IPS DF 6.9 (cell line): ENCODE measurements at regions not wholly inside any gene's neighbourhood (a gene's known extent, or its start where the extent isn't known, plus 50 kb on each side); places are given as distances from the start of the nearest gene placed in this dataset.
A peak's percentile ranks its signal among the peaks of the same experiment; 100 is the strongest.

Experiments
- DNase-seq: peaks from one replicate; pipeline ENCODE4 v3.0.0-alpha.2; 2013; ENCODE audit warnings: low read depth, low spot score
- H3K27ac ChIP-seq: one replicate; pipeline ENCODE4 v1.5.1; 2013; ENCODE audit warnings: low read length, control low read depth
- H3K27me3 ChIP-seq: 2 replicates; pipeline ENCODE4 v1.6.1; 2013; ENCODE audit warnings: mild to moderate bottlenecking, low read length; ENCODE audit not compliant: control insufficient read depth, insufficient read depth
- H3K36me3 ChIP-seq: 2 replicates; pipeline ENCODE4 v1.6.1; 2013; ENCODE audit warnings: low read length; ENCODE audit not compliant: control insufficient read depth, insufficient read depth
- H3K4me1 ChIP-seq: 2 replicates; pipeline ENCODE4 v1.6.1; 2013; ENCODE audit warnings: low read length; ENCODE audit not compliant: control insufficient read depth, insufficient read depth
- H3K4me3 ChIP-seq: 2 replicates; pipeline ENCODE4 v1.5.1; 2013; ENCODE audit warnings: mild to moderate bottlenecking, low read length
- H3K9me3 ChIP-seq: 2 replicates; pipeline ENCODE4 v1.6.1; 2013; ENCODE audit warnings: low read length, inconsistent platforms; ENCODE audit not compliant: control insufficient read depth, insufficient read depth
- WGBS: extraction: QIAGEN DNeasy Blood & Tissue Kit; methylation state at CpG from one replicate; pipeline ENCODE4 v1.1.7; 2013; ENCODE audit warnings: mixed read lengths, missing lambda C conversion rate; ENCODE audit not compliant: insufficient read length, insufficient coverage; 5-methylcytosine and 5-hydroxymethylcytosine counted together

DNA sequence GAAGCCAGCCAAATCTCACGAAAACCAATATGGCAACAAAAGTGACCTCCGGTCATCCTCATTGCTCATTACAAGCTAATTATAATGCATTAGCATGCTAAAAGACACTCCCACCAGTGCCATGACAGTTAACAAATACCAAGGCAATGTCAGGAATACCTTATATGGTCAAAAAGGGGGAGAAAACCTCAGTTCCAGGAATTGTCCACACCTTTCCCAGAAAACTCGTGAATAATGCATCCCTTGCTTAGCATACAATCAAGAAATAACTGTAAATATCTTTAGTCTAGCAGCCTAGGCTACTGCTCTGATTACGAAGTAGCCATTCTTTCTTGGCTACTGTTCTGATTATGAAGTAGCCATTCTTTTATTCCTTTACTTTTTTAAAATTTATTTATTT is 112.5 kb upstream of the FKBP1C start:
- Histone ChIP-seq H3K36me3 (no peaks in the 10 kb centered on the region), H3K27me3 (no peaks in the 10 kb centered on the region), H3K27ac (no peak overlapping the region), H3K4me1 (no peaks in the 10 kb centered on the region), H3K4me3 (no peak overlapping the region), H3K9me3 (no peaks in the 10 kb centered on the region)
- WGBS = no CpG with 5 or more reads among the region's 4 CpGs
- no peak for DNase-seq

DNA sequence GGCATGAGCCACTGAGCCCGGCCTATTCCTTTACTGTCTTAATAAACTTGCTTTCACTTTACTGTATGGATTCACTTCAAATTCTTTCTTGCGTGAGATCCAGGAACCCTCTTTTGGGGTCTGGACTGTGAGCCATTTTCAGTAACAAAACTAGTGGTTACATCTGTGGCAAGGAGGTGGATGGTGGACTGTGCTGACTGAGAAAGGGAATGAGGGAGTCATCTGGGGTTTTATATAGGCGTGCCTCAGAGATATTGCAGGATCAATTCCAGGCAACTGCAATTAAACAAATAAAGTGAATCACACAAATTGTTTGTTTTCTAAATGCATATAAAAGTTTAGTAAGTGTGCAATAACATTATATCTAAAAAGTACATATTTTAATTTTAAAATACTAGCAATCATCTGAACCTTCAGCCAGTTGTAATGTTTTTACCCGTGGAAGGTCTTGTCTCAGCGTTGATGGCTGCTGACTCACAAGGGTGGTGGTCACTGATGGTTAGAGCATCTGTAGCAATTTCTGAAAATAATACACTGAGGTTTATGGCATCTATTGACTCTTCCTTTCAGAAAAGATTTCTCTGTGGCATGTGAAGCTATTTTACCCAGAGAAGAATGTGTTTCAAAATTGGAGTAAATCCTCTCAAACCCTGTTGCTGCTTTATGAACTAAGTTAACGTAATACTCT is 111.4 kb upstream of the FKBP1C start:
- H3K27ac ChIP-seq = no peak overlapping the region
- H3K27me3 ChIP-seq = no peaks in the 10 kb centered on the region

DNA sequence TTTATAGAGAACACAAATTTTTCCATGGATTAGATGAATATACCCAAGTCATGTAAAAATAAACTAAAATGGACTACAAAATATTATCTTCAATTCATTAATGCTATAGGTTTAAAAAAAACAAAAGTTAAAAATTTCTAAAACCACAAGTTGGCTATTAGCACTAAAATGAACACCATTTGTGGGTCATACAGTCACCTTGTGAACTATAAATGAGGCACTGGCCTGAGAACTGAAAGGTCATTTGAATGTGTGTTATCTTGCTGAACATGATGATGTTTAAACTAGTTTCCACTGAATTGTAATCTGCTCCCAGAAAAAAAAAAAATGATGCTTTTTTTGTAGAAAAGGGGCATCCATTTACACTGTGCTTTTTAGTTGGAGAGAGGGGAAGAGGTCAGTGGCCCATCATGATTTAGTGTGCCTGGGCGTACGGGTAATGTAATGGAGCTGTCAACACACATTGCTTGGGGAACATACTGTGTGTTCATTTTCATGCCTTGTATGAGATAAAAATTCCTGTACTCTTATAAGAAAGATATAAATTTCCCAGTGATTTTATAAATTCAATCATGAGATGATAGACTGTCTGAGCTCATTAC is 96.6 kb upstream of the FKBP1C start:
- Histone ChIP-seq H3K27me3 (no peaks in the 10 kb centered on the region), H3K4me3 (no peak overlapping the region), H3K9me3 (no peaks in the 10 kb centered on the region), H3K27ac (no peak overlapping the region), H3K36me3 (no peaks in the 10 kb centered on the region), H3K4me1 (no peaks in the 10 kb centered on the region)
- WGBS = no CpG with 5 or more reads among the region's 2 CpGs
- no peak for DNase-seq

More for the DNA sequence above, 111.4 kb upstream of the FKBP1C start:
- DNase-seq = no peak
- H3K36me3 ChIP-seq = no peaks in the 10 kb centered on the region
- no peaks in the 10 kb centered on the region for H3K9me3 ChIP-seq
- no peaks in the 10 kb centered on the region for H3K4me1 ChIP-seq
- no peak overlapping the region for H3K4me3 ChIP-seq
- WGBS = no CpG with 5 or more reads among the region's 6 CpGs

DNA sequence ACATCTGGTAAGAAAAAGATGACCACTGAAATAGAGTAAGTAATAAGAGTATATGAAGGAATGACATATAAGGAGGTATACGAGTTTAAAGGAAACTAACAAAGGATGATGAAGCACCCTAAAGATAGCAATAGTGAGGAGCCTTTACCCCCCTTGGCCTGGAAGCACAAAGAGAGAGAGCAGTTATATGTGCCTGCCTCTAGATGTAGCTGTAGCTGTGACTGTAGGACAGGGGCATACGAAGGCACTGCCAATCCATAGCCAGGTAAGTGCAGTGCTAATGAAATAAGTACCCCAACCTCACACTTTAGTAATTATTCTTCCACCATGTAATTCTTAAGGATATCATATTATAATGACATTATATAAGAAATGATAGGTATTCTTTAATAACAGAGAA is 90.1 kb upstream of the FKBP1C start:
- no peaks in the 10 kb centered on the region for H3K36me3 ChIP-seq
- DNase-seq = peak; percentile 1
- H3K27ac ChIP-seq = no peak overlapping the region
- no peak overlapping the region for H3K4me3 ChIP-seq
- 100% methylated on average over 1 of the region's 2 CpGs for WGBS
- no peaks in the 10 kb centered on the region for H3K9me3 ChIP-seq
- H3K27me3 ChIP-seq = no peaks in the 10 kb centered on the region
- no peaks in the 10 kb centered on the region for H3K4me1 ChIP-seq

DNA sequence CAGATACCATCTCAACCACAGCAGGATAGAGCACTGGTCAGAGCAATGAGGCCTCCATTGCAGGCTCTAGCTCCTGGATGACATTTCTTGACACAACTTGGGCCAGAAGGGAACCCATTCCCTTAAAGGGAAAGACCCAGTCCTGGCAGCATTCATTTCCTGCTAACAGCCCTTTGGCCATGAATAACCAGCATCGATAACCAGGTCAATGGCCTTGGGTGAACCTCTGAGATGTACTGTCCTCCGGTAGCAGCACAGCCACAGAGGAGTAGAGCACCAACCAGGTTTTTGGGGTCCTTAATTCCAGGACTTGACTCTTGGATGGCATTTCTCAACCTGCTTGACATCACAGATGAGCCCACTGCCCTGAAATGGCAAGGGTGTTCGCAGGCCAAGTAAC is 71.2 kb upstream of the FKBP1C start:
- Histone ChIP-seq H3K27ac (no peak overlapping the region), H3K9me3 (no peaks in the 10 kb centered on the region), H3K36me3 (no peaks in the 10 kb centered on the region), H3K27me3 (no peaks in the 10 kb centered on the region), H3K4me3 (no peak overlapping the region), H3K4me1 (no peaks in the 10 kb centered on the region)
- no CpG with 5 or more reads among the region's 3 CpGs for WGBS
- no peak for DNase-seq

DNA sequence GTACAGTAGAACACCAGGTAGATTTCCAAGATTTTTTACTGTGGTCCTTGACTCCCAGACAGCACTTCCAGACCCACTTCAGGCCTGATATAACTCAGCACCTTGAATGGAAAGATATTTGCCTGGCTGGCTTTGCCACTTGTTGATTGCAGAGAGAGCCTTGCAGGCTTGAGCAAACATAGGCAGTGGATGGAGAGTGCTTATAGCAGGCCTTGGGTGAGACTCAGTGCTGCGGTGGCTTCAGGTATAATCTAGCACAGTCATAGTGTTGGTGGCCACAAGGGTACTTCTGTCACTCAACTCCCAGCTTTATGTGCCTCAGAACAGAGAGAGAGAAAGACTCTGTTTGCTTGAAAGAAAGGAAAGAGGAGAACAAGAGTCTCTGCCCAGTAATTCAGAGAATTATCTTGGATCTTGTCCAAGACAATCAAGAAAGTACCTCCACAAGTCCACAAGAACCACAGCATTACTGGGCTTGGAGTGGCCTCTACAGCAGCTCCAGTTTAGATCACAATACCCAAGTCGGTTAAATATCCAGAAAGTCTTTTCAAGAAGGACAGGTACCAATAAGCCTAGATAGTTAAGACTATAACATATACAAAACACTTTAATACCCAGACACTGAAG is 70.5 kb upstream of the FKBP1C start:
- Histone ChIP-seq H3K4me1 (peaks cover 1% of the 10 kb centered on the region; the same call in 1 of the 2 replicates), H3K36me3 (no peaks in the 10 kb centered on the region), H3K27ac (no peak overlapping the region), H3K4me3 (no peak overlapping the region), H3K27me3 (no peaks in the 10 kb centered on the region), H3K9me3 (no peaks in the 10 kb centered on the region)
- DNase-seq = no peak
- no CpG with 5 or more reads among the region's 2 CpGs for WGBS

DNA sequence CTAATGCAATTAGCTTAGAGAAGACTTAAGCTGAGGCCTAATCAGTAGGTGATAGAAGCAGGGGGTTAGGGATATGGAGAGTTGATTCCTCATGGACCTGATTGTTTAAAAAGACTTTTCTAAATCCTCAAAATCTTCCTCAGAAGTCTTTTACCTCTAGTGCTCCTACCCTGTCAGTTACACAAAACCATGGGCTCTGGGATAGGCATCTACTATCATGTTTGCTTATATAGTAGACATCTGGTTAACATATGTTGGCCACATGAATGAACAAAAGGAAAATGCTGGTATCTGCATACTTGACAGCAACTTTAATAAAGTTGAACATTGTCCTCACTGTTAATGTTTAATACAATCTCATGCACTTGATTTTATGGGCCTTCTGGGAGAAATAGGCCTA is 61.5 kb upstream of the FKBP1C start:
- Histone ChIP-seq H3K9me3 (no peaks in the 10 kb centered on the region), H3K36me3 (no peaks in the 10 kb centered on the region), H3K27ac (no peak overlapping the region)

DNA sequence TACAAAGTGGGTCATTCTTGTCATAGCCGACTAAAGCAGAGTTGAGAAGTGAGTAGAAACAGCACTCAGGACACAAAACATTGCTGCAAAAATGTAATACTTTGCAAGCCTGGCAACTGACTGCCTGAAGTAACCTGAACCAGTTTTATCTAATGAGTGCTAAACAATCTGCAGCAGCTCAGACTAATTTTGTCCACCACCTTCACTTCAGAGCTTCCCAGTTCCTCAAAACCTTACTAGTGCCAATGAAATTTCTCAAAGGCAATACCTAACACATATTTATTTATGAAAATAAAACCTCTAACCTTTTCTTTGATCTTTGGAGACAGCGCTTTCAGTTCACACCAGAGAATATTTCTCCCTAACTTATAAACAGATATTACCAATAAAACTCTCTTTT is 56.7 kb upstream of the FKBP1C start:
- no peak overlapping the region for H3K27ac ChIP-seq
- H3K36me3 ChIP-seq = no peaks in the 10 kb centered on the region
- H3K4me1 ChIP-seq = no peaks in the 10 kb centered on the region
- H3K4me3 ChIP-seq = no peak overlapping the region
- WGBS = no CpG with 5 or more reads among the region's 2 CpGs
- H3K27me3 ChIP-seq = no peaks in the 10 kb centered on the region
- no peak for DNase-seq
- H3K9me3 ChIP-seq = no peaks in the 10 kb centered on the region

More for the DNA sequence above, 61.5 kb upstream of the FKBP1C start:
- Histone ChIP-seq H3K27me3 (no peaks in the 10 kb centered on the region), H3K4me3 (no peak overlapping the region), H3K4me1 (peaks cover 1% of the 10 kb centered on the region; the same call in 1 of the 2 replicates)
- DNase-seq = no peak
